Activated CD4-positive, CD25-positive, alpha-beta regulatory T cell (primary cell): ENCODE measurements at regions not wholly inside any gene's neighbourhood (a gene's known extent, or its start where the extent isn't known, plus 50 kb on each side); places are given as distances from the start of the nearest gene placed in this dataset.
"Not testable (repeated sequence)": the region's sequence is repeated elsewhere in the genome, so short reads cannot be mapped to it uniquely, and the experiment has no call there.

Source experiments
- DNase-seq, 4 experiments: peaks; one replicate each; lab custom pipeline; 2025; lab: John Stamatoyannopoulos, UW

DNA sequence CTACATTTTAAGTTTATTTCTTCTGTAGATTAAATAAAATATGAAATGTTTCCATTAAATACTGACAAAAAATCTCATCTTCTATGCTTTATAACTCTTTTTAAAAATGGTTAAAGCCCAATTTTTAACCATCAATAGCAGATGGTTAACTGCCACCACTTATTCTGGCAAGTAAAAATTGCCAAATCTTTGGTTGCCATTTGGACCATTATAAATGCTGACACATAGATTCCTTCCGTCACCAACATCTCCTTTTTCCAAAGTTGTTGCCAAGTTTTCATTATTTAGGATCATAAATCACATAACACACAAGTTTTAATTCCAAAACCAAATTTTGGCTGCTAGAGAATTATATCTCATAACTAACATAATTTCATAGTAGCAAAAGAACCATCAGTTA, 1614.3 kb downstream of the REEP3 start:
- DNase-seq, result no peak

DNA sequence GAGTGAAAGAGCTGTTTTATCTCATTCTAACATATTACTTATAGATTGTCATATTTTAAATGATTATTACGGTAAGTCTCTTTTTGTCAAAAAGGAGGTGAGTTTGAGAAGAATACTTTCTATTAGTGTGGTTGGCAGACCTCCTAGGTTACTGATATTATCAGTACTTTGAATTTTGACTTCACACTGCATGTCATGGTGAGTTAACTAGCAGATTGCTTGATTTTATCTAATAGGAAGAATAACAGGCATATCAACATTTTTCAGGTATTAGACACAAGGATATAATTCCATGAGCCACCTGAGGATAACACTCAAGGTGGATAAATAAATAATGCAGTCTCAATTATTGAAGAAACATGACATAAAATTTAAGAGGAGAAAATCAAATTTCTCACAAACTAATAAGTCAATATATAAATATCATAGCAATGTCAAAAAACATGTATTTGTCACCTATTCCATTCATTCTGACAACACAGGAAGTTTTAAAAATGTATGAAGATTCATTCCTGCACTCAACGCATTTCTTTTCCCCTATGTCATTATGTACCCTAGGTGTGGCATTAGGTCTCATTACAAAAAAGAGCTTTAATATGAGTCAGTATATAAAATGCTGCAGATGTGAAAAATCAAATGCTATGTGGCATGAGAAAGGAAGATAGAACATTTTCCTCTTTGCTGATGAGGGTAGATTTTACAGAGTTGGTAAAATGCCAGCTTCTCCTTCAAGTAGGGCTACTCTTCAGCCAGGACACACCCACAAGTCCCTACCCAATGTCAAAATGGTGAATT, 1621.6 kb downstream of the REEP3 start:
- DNase-seq, result no peak

DNA sequence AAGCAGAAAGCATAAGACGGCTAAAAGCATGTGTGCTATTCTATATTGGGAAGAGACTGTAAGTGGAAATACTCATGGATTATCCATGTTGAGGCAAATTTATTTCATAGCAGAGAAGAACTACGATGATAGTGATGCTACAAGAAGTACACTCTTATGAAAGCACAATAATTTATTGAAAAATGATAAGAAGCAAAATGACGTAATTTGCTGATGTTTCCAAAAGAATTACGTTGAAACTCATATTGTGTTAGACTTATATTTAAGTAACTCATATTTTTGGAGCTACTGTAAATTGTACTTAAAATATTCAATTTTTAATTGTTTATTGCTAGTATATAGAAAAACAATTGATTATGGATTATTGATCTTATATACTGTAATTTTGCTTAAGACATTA, 1622.5 kb downstream of the REEP3 start:
- DNase-seq, result no peak

DNA sequence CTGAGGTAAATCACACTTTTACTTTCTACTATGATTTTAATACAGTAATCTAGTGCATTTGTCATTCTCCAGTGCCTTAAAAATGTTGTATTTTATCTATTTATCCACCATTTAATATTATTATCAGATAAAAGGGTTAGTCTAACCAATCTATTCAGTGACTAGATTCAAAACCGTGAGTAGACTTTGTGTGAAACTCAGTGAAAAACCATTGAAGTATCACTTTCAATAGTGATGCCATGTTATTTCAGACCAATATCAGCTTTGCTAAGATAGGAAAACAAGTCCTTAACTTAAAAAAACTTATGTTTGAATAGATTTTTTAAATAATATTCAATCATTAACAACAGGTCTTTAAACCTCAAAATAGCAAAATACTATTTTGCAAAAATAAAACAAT, 1628.7 kb downstream of the REEP3 start:
- no peak for DNase-seq

DNA sequence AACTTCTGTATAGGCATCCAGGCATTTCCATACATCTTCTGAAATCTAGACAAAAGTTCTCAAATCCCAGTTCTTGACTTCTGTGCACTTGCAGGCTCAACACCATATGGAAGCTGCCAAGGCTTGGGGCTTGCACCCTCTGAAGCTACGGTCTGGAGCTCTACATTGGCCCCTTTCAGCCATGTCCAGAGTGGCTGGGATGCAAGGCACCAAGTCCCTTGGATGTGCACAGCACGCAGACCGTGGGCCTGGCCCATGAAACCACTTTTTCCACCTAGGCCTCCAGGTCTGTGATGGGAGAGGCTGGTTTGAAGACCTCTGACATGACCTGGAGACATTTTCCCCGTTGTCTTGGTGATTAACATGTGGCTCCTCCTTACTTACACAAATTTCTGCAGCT, 1645.1 kb downstream of the REEP3 start:
- no peak for DNase-seq

DNA sequence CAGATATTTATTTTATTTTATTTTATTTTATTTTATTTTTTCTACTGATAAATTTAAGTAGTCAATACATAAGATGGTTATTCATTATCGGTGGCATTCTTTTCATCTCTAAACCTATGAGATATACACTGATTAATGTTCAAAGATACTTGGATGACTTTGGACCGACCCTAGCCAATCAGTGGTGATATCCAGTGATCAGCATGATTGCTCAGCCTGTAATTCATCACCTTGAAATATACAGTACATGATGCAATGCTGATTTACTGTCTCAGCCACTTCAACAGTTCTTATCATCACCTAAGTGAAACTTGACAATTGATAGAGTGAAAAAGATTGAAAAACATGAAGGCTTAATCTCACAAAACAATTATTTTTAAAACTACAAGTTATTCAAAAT, 1651.0 kb downstream of the REEP3 start:
- DNase-seq, result no peak

DNA sequence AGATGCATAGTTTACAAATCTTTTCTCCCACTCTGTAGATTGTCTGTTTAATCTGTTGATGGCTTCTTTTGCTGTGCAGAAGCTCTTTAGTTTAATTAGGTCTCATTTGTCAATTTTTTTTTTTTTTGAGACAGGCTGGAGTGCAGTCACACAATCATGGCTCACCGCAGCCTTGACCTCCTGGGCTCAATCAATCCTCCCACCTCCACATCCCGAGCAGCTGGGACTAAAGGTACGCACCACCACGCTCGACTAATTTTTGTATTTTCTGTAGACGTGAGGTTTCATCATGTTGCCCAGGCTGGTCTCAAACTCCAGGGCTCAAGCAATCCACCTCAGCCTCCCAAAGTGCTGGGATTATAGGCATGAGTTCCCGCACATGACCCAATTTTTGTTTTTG, 1655.8 kb downstream of the REEP3 start:
- no peak for DNase-seq

DNA sequence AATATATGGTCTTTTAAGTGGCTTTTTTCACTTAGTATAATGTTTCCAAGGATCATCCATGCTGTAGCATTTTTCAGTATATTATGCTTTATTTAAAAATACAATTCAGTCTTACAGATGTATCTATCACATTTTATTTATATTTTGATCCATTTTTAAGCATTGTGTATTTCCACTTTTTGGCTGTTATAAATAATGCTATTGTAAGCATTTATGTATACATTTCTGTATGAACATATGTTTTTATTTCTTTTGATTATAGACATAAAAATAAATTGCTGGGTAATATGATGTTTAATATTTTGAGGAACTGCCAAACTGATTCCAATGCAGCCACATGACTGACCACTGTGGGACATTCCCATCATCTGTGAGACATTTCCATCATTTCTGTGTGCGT, 1662.0 kb downstream of the REEP3 start:
- no peak for DNase-seq

DNA sequence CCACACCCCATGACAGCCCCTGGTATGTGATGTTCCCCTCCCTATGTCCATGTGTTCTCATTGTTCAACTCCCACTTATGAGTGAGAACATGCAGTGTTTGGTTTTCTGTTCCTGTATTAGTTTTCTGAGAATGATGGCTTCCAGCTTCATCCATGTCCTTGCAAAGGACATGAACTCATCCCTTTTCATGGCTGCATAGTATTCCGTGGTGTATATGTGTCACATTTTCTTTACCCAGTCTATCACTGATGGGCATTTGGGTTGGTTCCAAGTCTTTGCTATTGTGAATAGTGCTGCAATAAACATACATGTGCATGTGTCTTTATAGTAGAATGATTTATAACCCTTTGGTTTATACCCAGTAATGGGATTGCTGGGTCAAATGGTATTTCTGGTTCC, 1665.5 kb downstream of the REEP3 start:
- DNase-seq, result not testable (repeated sequence)

DNA sequence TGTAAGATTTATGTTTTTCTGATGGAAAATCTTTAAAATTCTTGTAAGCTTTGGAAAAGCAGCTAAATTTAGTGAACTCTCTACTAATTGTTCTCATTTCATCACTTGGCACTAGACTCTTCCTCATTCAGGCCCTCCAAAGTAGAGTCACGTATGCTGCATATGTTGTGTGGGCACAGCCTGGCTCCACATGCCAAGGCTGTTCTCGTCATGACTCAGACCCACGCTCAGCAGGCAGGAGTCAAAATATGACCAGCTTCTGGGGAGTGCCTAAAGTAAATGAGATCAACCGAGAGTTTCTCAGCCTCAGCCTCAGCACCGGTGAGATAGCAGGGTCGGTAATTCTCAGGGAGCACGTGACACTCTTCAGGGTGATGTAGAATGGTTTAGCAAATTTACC, 1672.9 kb downstream of the REEP3 start:
- DNase-seq, result no peak

DNA sequence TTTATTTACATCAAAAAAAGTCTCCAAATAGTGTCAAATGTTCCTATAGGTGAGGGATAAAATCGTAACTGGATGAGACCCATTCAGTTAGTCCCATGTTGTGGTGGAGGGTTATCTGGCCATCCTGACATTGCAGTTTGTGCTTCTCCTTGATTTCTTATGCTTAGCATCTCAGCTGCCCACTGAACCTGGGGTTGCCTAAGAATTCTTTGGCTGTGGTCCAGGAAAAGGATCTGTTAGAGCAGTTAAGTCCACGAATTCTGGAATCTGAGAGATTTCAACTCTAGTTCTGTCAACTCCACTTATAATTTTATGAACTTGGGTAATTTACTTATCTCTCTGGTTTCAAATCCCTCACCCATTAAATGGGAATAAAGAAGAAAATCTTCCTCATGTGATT, 1673.4 kb downstream of the REEP3 start:
- DNase-seq, result no peak

DNA sequence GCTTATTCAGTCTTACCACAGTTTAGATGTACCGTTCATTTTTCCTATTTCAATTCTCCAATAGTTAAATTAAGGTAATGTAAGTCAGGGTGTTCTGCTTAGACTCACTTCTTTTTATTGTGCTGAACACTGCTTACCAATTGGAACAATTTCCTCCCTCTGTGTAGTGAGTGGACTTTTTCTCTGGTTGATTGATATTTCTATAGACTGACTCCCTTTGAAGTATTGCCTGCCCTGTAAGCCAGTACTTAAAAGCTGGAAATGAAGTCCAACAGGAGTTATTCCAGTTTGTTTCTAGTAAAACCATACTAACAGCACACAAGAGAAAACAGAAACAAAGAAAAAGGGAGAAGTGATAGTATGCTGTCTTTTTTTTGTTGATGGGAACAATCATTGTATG, 1674.9 kb downstream of the REEP3 start:
- no peak for DNase-seq

DNA sequence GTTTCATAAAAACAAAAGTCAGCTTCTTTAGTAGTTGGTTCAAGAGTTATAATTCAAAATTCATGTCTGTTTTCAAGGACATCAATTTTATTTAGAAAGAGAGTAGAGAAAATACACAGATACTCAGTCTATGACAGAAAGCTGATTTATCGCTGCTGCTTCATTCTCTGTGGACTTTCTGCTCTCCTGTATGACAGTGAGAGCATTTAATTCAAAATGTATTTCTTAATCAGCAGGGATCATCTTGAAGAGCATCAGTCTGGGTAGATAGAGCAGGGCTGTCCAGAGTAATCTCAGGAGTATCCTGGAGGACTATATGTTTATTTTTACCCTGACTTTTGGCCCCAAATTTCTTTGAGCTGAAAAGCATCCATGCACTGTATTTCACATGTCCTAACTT, 1676.7 kb downstream of the REEP3 start:
- no peak for DNase-seq

DNA sequence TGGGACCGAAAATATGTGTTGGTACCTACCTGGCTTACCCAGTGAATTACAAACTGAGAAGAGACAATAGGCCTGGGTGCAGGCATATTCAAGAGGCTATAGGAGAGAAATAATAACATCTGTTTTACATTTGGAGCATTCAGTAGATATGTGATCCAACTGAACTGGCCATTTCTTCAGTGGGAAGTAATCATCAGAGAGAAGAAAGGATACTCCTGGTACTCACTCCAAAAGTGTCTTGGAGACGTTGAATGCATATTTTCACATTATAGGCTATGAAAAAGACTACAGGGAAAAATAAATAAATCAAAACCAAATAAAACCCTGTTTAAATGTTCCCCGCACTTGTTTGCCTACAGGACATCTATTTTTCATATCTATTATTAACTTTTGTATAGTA, 1680.3 kb downstream of the REEP3 start:
- DNase-seq, result no peak

DNA sequence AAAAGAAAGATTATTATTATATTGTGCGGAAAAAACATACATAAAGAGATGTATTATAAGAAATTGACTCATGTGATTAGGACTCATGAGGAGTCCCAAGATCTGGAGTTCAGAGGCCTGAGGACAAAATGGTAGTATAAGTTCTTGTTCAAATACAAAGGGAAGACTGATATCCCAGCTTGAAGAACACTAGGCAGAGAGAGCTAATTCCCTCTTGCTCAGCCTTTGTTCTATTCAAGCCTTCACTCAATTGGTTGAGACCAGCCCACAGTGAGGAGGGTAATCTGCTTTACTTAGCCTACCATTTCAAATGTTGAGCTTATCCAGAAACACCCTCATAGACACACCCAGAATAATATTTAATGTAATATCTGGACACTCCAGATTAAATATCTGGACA, 1683.8 kb downstream of the REEP3 start:
- no peak for DNase-seq

DNA sequence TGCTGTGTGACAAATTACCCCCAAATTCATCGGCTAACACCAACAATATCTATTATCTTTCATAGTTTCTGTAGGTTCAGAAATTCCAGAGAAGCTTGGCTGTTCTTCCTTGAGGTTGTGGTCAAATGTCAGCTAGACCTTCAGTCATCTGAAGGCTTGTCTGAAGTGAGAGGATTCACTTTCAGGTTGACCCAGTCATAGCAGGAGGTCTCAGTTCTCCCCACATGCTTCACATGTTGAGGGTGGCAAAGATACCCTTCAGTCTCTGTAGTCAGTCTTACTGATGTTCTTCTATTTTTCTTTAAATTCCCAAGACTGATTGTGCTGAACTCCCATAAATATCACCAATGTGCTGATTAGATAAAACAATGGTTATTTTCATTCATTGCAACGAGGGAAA, 1692.0 kb downstream of the REEP3 start:
- DNase-seq, result no peak

DNA sequence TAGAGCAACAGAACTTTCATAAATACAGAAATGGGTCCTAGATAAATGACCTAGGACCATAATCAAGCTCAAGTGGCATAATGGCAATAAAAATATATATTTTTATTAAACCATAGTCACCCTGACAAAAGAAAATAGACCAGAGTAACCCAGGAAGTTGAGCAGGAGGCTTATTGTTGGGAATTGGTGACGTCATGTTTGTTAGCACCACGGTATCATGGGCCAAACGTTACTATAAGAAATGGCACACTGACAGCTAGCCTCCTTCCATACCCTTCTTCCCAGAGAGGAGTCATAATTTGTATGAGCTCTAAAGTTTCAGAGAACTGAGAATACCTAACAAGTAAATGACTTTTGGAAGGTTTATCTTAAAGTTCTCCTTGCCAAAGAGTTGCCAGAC, 1698.2 kb downstream of the REEP3 start:
- DNase-seq, result no peak

DNA sequence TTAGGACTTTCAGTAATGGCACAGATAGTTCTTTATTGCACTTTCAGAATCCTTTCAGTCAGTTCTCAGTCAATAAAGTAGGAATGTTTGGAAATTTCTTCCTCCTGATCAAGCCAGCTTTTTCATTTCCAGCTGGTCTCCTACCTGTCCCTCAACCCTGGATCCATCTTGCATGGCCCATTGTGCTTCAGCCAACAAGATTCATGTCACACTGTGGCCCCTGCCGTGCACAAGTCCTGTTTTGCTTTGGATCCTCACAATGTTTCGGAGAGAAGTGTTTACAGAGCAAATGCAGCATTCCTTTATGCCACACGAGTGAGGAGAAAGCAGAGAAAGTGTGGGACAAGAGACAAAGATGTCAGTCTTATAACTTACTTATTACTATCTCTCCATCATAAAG, 1694.7 kb upstream of the LRRTM3 start:
- no peak for DNase-seq

DNA sequence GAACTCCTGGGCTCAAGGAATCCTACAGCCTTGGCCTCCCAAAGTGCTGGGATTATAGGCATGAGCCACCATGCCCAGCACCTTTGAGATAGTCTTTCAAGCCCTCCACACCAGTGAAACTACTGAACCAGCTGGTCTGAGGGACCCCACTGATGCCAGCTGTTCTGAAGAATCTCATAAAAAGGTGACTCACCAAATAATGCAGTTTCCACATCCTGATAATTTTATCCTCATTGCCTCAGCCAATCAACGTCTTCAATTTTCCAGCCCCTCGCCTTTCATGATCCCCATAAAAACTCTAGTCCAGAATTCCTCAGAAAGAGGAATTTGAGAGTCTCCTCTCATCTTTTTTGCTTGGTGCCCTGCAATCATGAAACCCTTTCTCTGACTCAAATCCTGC, 1691.6 kb upstream of the LRRTM3 start:
- DNase-seq, result no peak

DNA sequence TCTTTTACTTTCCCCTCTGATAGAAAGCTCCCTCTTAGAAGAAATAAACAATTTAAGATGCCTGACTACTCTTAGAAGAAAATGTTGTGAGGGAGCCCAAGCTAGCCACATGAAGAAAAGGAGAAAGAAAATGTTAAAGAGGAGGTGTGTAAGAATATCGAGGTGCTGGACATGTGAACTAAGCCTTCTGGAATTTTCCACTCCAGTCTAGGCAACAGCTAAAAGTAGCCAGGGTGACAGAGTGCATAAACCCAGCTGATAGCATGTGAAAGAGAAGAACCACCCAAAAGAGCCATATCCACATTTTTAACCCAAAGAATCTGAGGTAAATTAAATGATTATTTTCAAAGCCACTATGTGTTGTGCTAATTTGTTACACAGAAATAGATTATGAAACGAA, 1690.6 kb upstream of the LRRTM3 start:
- no peak for DNase-seq

DNA sequence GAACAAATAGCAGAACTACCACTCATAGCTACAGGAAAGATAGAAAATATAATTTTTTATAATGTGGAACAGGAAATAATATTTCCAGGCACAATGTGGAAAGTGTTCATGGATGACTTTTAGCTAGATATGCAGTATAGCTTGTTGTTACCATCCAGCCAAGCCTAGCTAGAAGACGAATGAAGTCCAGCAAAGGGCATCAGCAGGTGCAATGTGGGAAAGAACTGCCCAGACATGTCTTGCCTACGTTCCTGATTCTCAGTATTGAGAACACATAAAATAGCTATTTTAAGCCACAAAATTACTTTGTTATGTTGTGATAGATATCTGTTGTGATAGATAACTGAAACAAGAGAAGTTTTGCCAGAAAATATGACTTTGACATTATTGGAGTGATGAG, 1690.0 kb upstream of the LRRTM3 start:
- DNase-seq, result no peak

DNA sequence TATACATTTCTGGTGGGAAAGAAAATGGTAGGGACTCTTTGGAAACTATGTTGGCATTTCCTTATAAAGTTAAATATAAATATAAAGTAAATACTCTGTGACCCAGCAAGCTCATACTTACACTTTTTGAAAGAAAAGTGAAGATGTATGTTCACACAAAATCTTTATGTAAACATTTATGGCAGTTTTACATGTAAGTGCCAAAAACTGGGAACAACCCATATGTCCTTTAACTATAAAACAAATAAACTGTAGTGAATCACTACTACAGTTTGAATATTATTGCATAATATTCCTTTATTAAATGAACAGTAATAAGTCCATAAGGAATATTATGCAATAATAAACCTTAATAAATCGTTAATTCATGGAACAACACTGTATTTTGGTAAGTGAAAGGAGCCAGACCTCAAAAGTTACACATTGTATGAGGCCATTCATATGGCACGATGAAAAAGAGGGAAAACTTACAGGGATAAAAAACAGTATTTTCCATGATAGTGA, 1660.3 kb upstream of the LRRTM3 start:
- no peak for DNase-seq

DNA sequence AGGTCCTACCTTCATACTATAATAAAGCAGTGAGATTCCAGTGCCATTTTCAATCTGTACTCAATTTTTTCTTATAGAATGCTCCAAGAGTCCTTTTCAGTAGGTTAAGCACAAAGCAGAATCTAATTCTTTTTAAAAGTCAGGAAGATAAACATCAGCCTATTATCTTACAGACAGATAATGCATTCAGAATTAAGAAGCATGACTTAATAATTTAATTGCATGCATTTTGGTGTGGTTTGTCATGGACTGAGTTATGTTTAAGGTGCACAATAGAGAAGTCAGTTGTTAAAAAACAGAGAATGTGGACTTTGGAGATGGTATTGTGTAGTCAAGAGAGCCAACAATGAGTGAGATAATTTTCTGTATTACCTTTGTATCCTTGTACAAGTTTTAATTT, 1656.3 kb upstream of the LRRTM3 start:
- DNase-seq, result not testable (repeated sequence)

DNA sequence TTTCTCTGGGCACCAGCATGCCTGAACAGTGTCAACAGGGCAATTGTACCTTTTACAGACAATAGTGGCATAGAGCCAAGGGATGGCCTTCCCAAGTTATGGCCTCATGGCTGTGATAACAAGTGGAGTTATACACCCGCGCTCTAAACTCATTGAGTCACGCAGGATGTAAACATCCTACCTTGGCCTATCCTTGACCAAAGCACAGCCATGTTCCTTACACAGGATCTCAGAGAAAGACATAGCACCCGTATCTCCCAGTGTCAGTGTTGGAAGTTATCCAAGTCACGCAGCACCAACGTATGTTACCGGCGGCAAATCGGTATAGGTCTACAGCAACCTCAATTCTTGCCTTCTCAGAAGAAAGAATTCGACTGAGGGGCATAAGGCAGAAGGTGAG, 1654.9 kb upstream of the LRRTM3 start:
- no peak for DNase-seq
